ENCODE measurements at regions not wholly inside any gene's neighbourhood (a gene's known extent, or its start where the extent isn't known, plus 50 kb on each side); places are given as distances from the start of the nearest gene placed in this dataset.
"Not testable (repeated sequence)": the region's sequence is repeated elsewhere in the genome, so short reads cannot be mapped to it uniquely, and the experiment has no call there.

DNA sequence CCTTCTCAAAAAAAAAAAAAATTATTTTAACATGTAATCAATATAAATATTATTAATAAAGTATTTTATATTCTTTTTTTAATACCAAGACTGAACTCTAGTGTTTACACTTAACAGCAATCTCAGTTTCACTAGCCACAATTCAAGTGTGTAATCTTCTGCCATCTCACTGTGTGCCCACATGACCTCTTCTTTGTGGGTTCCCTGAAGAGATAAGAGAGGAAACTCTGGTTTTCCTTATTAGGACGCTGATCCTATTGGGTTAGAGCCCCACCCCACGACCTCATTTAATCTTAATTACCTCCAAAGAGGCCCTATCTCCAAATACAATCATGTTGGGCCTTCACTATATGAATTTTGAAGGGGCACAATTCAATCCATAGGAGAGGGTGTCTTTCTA is 177.6 kb downstream of the STK31 start:
- DNase-seq, result no peak

GRCh38 chr7:23888958-23889357 is 178.9 kb downstream of the STK31 start:
- DNase-seq, result no peak

- no peak for DNase-seq
Observed at GRCh38 chr7:23889566-23889965, 179.5 kb downstream of the STK31 start.

DNA sequence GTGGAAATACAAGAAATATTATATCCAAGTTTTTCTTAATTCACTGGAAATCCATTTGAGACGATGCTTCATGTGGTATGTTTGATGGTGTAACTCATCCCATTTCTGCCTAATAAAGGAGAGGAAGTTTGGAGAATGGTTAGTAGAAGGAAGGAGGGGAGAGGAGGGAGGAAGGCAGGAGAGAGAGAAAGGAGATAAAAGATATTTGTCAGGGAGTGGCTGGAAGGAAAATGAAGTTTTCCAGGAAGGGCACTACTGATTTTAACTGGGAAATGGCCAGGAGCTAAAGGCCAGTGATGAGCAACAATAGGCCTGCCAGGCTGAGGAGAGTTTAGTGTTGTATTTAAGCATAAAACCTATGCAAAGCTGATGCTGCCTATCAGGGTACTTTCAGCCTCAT is 182.0 kb downstream of the STK31 start:
- no peak for DNase-seq

- no peak for DNase-seq
Observed at GRCh38 chr7:23893176-23893941, 183.3 kb downstream of the STK31 start.

DNA sequence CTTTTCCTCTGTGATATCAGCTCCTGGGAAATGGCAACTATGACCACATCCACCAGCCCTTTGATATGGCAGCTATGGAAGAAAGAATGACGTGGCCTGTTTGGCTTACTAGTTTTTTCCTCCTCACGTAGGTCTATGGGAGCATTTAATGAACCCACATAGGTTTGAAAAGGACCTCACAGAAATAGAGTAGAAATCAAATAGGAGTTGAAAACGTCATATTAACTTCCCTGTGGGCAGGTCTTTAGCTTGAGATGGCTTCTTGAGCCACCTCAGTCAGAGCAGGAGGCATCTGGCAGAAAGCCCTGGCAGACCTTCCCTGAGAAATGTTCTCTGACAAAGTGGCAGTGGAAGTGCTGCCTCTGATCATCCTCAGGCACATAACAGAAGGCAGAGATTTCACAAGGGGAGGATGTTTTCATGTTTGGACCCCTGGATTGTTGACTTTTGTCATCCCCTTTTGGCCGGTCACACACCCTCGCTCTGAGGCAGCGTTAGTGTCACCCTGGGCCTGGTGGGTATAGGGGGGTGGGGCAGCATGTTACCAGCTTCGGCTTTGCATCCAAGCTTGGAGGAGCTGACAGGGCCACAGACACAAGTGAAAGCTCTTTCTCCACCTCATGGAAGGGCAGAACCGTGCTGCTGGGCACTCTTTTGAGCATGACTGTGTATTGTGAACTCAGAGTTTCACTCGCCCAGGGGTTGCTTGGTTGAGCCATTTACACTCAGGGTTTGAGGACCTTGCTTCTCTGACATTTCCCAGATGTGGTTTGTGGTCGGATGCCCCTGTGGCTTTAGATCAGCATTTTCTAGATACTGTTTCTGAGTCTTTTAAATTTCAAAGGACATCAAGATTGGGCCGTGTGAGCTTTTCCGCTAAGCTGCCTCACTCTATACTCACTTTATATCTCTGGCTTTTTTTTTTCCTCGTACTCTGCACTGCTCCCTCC is 184.2 kb downstream of the STK31 start:
- no peak for DNase-seq

DNA sequence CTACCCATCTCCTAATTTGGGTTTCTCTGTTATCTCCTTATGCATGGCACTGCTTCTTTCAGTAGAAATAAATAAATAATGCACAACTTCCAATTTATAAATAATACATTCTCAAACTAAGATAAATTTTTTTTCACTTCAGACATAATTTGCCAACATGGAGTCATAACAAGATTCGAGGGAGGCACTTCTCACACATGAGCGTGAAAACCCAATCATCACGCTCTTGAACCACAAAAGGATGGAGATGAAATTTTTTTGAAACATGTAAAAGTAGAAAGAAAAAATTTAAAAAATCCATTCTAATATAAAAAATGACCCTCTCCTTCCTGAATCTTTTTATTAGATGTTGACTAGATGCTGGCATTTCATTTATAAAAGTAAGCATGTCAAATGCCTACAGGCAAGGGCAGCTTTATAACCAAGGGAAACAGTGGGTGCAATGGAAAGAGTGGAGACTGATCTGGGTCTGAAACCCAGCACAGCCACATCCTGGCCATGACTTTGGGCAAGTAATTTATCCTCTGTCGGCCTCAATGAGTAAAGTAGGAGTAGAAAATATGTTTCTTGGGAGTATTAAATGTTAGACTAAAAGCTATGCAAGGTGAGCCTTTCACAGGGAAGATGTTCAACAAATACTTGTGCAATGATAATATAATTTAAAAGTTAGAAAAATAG is 185.0 kb downstream of the STK31 start:
- no peak for DNase-seq

DNA sequence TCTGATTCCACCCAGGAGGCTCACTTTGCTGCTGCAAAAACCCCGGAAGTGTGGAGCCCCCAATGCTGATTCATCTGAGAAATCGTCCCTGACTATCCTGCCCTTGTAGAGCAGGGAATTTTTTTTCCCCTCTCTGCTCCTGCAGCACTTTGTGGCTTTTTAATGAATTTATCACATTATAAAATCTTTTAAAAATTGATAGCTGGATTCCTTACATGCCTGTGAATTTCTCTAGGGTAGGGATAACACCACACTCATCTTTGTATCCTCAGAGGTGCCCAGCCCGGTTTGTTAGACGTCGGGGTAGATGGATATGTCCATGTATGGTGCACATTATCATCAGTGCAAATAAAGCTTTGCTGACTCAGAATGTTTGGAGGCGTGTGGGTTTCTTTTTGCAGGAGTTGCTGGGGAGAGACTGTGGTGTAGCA is 185.7 kb downstream of the STK31 start:
- DNase-seq, result no peak

GRCh38 chr7:23898619-23899018 is 188.6 kb downstream of the STK31 start:
- no peak for DNase-seq

DNA sequence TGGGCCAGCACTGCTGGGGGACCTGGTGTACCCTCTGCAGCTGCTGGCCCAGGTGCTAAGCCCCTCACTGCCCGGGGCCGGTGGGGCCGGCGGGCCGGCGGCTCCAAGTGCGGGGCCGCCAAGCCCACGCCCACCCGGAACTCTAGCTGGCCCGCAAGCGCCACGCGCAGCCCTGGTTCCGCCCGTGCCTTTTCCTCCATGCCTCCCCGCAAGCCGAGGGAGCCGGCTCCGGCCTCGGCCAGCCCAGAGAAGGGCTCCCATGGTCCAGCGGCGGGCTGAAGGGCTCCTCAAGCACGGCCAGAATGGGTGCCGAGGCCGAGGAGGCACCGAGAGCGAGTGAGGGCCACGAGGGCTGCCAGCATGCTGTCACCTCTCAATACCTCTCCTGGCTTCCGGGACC is 194.9 kb downstream of the STK31 start:
- DNase-seq, result not testable (repeated sequence)

GRCh38 chr7:23907012-23907411 is 197.0 kb downstream of the STK31 start:
- no peak for DNase-seq

DNA sequence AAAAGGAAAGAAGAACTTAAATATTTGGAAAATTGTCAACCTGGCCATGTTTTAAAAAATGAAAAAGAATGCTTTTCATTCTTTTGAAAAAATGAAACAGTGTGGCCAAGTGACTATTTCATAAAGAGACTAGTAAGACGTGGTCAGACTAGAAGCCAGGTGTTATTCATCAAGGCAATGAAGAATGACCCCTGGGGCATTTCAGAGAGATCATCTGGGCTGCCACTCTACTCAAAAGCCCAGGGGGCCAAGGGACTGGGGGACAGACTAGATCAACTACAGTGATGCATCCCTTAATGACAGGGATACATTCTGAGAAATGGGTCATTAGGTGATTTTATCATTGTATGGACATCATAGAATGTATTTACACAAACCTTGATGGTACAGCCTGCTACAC is 199.4 kb downstream of the STK31 start:
- no peak for DNase-seq

DNA sequence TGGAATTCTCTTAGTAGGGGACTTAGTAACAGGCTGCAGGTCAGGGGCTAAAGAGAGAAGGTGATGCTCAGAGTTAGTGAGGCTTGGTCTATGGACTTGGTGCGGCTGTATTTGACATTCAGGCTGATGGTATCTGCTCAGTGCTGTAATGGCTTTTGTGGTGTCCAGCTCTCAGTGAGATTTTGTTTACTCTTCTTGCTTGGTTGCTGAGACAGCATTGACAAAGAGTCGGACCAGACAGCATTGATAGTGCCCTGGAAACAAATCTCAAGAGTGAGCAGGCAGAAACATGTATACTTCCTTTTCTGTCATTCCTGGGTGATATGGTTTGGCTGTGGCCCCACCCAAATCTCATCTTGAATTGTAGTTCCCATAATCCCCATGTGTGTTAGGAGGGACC is 202.0 kb downstream of the STK31 start:
- no peak for DNase-seq

DNA sequence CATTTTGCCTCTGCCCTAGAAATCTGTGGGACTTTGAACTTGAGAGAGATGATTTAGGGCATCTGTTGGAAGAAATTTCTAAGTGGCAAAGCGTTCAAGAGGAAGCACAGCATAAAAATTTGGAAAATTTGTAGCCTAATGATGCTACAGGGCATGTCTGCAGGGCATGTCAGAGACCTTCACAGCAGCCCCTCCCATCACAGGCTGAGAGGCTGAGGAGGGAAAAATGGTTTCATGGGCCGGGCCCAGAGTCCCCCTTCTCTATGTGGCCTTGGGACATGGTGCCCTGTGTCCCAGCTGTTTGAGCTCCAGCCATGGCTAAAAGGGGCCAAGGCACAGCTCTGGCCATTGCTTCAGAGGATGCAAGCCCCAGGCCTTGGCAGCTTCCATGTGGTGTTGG is 203.0 kb downstream of the STK31 start:
- DNase-seq, result no peak

DNA sequence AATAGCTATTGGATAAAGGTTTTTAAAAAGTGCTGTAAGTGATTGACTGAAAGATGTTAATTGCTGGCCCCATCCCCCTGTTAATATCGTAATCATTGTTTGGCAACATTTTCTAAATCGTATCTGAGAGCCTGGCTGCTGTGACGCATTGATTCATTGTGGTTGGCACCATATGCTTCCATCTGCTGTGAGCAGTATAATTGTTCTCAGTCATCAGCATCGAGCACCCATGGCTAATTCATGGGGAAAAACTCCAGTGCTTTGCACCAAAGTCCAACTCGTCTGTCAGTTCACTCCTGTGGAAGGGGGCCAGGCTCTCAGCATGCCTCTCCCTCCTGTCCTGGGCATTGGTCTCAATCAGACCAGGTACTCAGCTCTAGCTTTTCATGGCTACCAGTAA is 205.2 kb downstream of the STK31 start:
- no peak for DNase-seq

DNA sequence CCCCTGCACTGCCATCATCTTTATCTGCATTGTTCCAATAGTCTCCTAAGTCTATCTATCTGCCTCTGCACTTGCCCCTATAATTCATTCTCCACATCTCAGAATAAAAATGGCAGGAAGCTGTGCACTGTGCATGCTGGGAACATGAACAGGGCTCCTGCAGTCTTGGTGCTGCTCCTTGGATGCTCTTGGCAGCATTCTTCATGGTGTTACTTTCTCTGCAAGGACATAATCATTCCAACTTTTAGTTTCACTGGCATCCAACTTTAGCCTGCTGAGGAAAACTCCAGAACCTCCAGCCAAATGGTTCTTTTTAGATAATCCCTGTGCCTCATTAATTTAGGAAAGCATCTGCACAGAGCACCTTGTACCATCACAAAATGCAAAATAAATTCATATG is 208.3 kb downstream of the STK31 start:
- DNase-seq, result no peak

DNA sequence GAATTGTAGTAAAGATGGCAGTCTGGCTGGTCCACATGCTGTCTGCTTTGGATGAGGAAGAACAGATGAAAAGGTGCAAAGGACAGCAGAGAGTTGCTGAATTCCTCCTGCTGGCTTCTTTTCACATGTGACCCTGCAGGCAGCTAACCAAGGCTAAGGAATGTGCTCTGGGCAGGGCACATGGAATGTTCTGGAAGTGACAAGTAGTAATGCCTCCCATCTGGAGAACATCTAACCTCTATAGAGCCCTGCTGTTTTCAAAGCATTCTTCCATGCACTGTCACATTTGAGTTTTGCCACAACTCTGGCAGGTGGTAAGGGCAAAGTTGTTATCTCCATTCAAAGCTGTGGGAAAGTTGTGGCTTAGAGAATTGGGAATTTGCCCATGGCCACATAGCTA is 208.8 kb downstream of the STK31 start:
- DNase-seq, result no peak

- peak; percentile 67 for DNase-seq
Observed at GRCh38 chr7:23925088-23925487, 215.1 kb downstream of the STK31 start.

- DNase-seq, result no peak
Observed at GRCh38 chr7:23927709-23928417, 217.8 kb downstream of the STK31 start.

DNA sequence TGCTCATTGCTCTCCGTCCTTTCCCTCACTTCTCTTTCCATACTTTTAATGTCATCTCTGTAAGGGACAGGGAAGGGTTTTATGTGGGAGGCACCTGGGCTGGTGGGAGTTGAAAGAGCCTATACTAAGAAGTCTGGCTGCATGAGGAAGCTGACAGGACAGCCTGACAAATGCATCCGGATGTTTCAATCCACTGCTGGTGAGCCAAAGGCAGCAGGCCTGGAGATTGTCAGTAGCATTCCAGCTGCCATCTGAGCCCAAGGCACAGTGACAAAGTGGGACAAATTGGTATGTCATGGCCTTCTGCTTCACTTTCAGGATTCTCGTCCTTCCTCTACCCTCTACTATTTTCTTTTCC is 218.4 kb downstream of the STK31 start:
- no peak for DNase-seq

DNA sequence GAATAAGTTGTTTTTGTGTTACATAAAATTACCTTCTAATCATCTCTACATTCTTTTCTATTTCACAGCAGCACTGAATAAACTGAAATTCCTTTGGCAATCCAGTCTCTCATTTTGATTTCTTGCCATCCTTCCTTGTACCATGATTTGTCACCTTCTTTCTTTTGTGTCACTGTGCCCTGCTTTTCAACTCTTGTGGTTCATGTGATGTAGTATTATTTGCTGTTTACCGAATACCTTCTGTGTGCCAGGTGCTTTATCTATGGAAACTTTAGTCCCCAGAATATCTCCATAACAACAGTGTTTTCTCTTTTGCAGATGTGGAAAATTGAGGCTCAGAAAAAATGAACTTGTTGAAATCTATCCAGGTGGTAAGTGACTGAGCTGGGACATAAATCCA is 220.3 kb downstream of the STK31 start:
- DNase-seq, result no peak

GRCh38 chr7:23931633-23932032 is 221.6 kb downstream of the STK31 start:
- no peak for DNase-seq

- no peak for DNase-seq
Observed at GRCh38 chr7:23938215-23938614, 228.2 kb downstream of the STK31 start.
